ENCODE measurements at regions not wholly inside any gene's neighbourhood (a gene's known extent, or its start where the extent isn't known, plus 50 kb on each side); places are given as distances from the start of the nearest gene placed in this dataset.

DNA sequence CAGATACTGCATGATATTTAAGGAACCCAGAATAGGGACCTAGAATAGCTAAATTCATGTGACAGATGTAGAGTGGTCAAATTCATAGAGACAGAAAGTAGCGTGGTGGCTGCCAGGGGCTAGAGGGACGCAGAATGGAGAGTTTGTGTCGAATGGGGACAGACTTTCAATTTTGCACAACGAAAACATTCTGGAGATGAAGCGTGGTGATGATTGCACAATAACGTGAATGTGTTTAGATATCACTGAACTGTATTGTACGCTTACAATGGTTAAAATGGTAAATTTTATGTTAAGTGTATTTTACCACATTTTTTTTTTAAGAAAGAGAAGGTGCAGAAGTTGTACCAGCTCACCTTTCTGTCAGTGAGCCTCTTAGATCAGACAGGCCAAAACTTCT, 137.8 kb upstream of the TNS3 start:
- Mint-ChIP-seq H3K4me3 (ENCODE audit: unreplicated experiment) (no peak overlapping the region), H3K27me3 (ENCODE audit: unreplicated experiment) (no peaks in the 10 kb centered on the region), H3K36me3 (ENCODE audit: low read depth, unreplicated experiment) (no peaks in the 10 kb centered on the region), H3K4me1 (ENCODE audit: unreplicated experiment) (peaks cover under 1% of the 10 kb centered on the region), H3K27ac (ENCODE audit: unreplicated experiment) (no peak overlapping the region), H3K9me3 (ENCODE audit: unreplicated experiment) (no peaks in the 10 kb centered on the region)
- no peak for DNase-seq (ENCODE audit: low spot score)
- TF ChIP-seq, protein P1, sequence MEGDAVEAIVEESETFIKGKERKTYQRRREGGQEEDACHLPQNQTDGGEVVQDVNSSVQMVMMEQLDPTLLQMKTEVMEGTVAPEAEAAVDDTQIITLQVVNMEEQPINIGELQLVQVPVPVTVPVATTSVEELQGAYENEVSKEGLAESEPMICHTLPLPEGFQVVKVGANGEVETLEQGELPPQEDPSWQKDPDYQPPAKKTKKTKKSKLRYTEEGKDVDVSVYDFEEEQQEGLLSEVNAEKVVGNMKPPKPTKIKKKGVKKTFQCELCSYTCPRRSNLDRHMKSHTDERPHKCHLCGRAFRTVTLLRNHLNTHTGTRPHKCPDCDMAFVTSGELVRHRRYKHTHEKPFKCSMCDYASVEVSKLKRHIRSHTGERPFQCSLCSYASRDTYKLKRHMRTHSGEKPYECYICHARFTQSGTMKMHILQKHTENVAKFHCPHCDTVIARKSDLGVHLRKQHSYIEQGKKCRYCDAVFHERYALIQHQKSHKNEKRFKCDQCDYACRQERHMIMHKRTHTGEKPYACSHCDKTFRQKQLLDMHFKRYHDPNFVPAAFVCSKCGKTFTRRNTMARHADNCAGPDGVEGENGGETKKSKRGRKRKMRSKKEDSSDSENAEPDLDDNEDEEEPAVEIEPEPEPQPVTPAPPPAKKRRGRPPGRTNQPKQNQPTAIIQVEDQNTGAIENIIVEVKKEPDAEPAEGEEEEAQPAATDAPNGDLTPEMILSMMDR (IDR thresholded peaks at IDR 0.05; ENCODE audit: unreplicated experiment), result no peak

DNA sequence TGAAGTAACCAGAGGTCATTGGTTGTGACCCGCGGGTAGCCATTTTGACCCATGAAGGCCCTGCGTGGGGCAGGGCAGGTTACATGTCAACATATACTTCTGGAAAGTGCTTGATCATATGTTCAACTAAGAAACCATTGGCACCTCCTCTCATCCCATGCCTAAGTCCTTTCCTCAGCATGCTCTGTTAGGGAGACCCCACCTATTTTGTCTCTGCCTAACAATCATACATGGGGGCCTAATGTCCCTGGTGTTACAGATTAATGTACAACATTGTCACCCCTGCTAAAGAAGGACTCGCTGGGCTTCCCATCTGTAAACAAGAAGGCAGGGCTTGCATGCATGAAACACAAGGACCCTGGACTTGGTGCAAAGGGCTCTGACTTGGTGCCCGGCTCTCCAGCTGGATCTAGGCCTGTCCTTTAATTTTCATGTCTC, 133.7 kb upstream of the TNS3 start:
- no peak for DNase-seq (ENCODE audit: low spot score)
- peaks cover 2% of the 10 kb centered on the region for H3K27me3 Mint-ChIP-seq (ENCODE audit: unreplicated experiment)
- H3K36me3 Mint-ChIP-seq (ENCODE audit: low read depth, unreplicated experiment), result no peaks in the 10 kb centered on the region
- H3K4me1 Mint-ChIP-seq (ENCODE audit: unreplicated experiment), result no peaks in the 10 kb centered on the region
- TF ChIP-seq, protein P1 (IDR thresholded peaks at IDR 0.05; ENCODE audit: unreplicated experiment), result no peak
- no peak overlapping the region for H3K4me3 Mint-ChIP-seq (ENCODE audit: unreplicated experiment)
- no peak overlapping the region for H3K27ac Mint-ChIP-seq (ENCODE audit: unreplicated experiment)
- H3K9me3 Mint-ChIP-seq (ENCODE audit: unreplicated experiment), result no peaks in the 10 kb centered on the region

DNA sequence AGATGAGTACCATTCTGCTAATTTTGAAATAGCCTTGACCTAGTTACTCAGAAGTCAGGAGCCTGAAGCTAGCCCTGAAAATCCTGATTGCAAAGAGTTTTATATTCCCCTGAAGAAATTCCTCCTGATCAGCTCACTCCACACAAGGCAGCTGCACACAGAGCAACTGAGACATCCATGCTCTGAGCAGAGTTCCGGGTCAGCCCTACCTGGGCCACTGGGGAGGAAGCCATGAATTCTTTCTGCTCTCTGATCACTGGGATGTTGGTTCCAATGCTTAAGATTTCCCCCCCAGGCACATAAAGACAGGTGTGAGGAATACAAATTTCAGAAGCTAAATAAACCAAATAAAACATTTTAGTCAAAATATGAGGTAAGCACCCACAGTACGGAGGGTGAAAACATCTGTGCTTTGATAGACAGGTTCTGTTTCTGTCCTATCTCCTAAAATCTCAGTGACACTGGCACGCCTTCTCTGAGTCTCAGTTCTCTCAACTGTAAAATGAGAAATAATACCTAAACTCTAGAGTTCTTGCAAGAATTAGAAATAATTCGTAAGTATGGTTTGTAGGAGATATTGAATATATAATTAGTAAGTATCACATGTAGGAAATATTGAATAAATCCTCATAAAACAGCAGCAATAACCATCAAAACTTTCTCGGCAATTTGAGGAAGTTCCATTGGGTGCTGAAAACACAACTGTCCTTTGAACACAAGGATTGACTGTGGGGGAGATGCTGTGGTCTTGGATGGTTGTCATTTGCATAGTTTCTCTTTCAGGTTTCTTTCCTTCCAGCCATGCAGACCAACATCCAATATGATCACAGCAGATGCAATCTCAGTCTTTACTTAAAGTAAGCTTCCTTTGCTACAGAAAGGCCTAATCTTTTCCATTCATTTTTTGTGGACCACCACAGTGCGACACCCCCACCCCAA, 133.0 kb upstream of the TNS3 start:
- TF ChIP-seq, protein P1 (IDR thresholded peaks at IDR 0.05; ENCODE audit: unreplicated experiment), result no peak
- Mint-ChIP-seq H3K27ac (ENCODE audit: unreplicated experiment) (no peak overlapping the region), H3K4me1 (ENCODE audit: unreplicated experiment) (no peaks in the 10 kb centered on the region), H3K4me3 (ENCODE audit: unreplicated experiment) (no peak overlapping the region), H3K27me3 (ENCODE audit: unreplicated experiment) (peaks cover 2% of the 10 kb centered on the region), H3K9me3 (ENCODE audit: unreplicated experiment) (no peaks in the 10 kb centered on the region), H3K36me3 (ENCODE audit: low read depth, unreplicated experiment) (no peaks in the 10 kb centered on the region)
- DNase-seq (ENCODE audit: low spot score), result no peak

DNA sequence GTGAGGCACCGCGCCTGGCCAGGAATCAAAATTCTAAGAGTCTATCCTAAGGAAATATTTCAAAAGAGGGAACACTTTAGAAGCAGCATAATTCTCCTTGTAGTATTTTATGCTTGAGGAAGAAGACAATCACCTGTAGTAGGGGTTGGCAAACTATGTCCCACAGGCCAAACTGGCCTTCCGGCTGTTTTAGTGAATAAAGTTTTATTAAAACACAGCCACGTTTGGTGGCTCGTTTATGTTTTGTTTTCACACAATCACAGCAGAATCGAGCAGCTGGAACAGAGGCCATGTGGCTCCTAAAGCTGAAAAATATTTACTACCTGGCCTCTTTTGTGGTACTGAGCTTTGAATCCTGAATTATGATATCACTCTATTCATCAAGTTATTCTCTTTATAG, 131.7 kb upstream of the TNS3 start:
- Mint-ChIP-seq H3K4me1 (ENCODE audit: unreplicated experiment) (no peaks in the 10 kb centered on the region), H3K27me3 (ENCODE audit: unreplicated experiment) (peaks cover 2% of the 10 kb centered on the region), H3K36me3 (ENCODE audit: low read depth, unreplicated experiment) (no peaks in the 10 kb centered on the region), H3K27ac (ENCODE audit: unreplicated experiment) (no peak overlapping the region), H3K4me3 (ENCODE audit: unreplicated experiment) (no peak overlapping the region), H3K9me3 (ENCODE audit: unreplicated experiment) (no peaks in the 10 kb centered on the region)
- DNase-seq (ENCODE audit: low spot score), result no peak
- TF ChIP-seq, protein P1 (IDR thresholded peaks at IDR 0.05; ENCODE audit: unreplicated experiment), result no peak

DNA sequence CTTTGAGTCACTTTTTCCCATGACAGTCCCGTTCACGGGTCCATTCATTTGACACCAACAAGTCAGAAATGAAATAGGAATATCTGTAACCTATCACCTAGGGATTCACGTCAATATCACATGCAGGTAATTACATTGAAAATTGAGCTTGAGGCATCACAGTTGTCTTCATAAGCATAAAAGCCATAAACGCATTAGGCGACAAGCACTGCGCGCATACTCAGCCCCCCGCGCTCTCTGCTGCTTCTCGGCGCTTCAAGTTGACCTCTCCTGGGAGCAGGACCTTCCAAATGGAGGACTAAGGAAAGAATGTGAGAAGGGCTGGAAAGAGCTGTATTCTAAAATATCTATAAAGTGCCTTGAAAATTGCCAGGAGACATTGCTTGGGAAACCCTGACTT, 130.5 kb upstream of the TNS3 start:
- Mint-ChIP-seq H3K4me1 (ENCODE audit: unreplicated experiment) (no peaks in the 10 kb centered on the region), H3K4me3 (ENCODE audit: unreplicated experiment) (no peak overlapping the region), H3K9me3 (ENCODE audit: unreplicated experiment) (no peaks in the 10 kb centered on the region), H3K36me3 (ENCODE audit: low read depth, unreplicated experiment) (no peaks in the 10 kb centered on the region), H3K27ac (ENCODE audit: unreplicated experiment) (no peak overlapping the region), H3K27me3 (ENCODE audit: unreplicated experiment) (peaks cover 2% of the 10 kb centered on the region)
- no peak for DNase-seq (ENCODE audit: low spot score)
- TF ChIP-seq, protein P1 (IDR thresholded peaks at IDR 0.05; ENCODE audit: unreplicated experiment), result no peak

Data from endothelial cell (in vitro differentiated cells).